D341Med (cell line): ENCODE measurements at regions not wholly inside any gene's neighbourhood (a gene's known extent, or its start where the extent isn't known, plus 50 kb on each side); places are given as distances from the start of the nearest gene placed in this dataset.

Experiments
- DNase-seq: peaks from one replicate; pipeline ENCODE4 v3.0.0; 2012; ENCODE audit warnings: low spot score

GRCh38 chr14:32022938-32023466 lies 54.1 kb upstream of the ARHGAP5 start:
- no peak for DNase-seq

- no peak for DNase-seq
Measured at GRCh38 chr14:32023540-32023939, 53.6 kb upstream of the ARHGAP5 start.

- DNase-seq: no peak
Measured at GRCh38 chr14:32027255-32027939, 49.7 kb upstream of the ARHGAP5 start.
